Fibroblast of pulmonary artery (primary cell): ENCODE measurements at regions not wholly inside any gene's neighbourhood (a gene's known extent, or its start where the extent isn't known, plus 50 kb on each side); places are given as distances from the start of the nearest gene placed in this dataset.

Source experiments
- DNase-seq: peaks from one replicate; pipeline ENCODE4 v3.0.0-alpha.2; 2010; ENCODE audit warnings: low read depth
- H3K4me3 ChIP-seq: replicated peaks from 2 replicates; pipeline ENCODE4 v1.5.1; 2011; ENCODE audit warnings: low read depth, mild to moderate bottlenecking, control low read depth, low read length, moderate library complexity
- CTCF ChIP-seq: IDR thresholded peaks from 2 replicates; pipeline ENCODE4 v1.5.1; 2011; ENCODE audit warnings: mild to moderate bottlenecking, control low read depth, low read length, inconsistent platforms; ENCODE audit errors: missing control alignments

DNA sequence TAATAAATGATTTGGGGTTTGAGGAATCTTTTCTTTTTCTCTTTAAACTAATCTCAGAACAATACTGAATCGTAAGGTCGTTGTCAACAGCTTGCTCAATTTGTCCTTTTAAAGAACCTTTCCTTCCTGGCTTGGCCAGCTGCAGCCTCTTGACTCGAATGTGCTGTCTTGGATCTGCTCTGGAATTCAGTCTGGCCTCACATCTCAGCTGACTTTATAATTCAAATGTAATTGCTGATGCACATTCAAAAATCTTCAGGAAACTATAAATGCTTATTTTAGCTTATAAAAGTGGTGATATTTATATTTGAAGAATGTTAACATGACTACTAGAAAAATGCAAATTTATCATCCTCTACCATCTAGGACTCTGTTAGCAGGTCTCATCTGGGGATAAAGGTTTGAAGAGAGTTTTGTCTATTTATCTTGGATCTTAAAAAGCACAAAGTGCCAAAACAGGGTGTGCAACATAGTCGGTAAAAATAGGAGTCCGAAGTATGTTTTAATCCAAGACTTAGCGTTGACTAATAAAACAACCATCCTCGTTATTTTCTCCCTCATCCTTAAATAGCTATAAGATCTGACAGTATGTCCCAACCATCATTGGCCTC, 1035.2 kb downstream of the MCTP2 start:
- H3K4me3 ChIP-seq = no peak overlapping the region
- no peak for TF ChIP-seq CTCF
- peak; percentile 73 for DNase-seq

GRCh38 chr15:95267481-95267880, 1036.1 kb downstream of the MCTP2 start:
- no peak for DNase-seq
- TF ChIP-seq CTCF = no peak

DNA sequence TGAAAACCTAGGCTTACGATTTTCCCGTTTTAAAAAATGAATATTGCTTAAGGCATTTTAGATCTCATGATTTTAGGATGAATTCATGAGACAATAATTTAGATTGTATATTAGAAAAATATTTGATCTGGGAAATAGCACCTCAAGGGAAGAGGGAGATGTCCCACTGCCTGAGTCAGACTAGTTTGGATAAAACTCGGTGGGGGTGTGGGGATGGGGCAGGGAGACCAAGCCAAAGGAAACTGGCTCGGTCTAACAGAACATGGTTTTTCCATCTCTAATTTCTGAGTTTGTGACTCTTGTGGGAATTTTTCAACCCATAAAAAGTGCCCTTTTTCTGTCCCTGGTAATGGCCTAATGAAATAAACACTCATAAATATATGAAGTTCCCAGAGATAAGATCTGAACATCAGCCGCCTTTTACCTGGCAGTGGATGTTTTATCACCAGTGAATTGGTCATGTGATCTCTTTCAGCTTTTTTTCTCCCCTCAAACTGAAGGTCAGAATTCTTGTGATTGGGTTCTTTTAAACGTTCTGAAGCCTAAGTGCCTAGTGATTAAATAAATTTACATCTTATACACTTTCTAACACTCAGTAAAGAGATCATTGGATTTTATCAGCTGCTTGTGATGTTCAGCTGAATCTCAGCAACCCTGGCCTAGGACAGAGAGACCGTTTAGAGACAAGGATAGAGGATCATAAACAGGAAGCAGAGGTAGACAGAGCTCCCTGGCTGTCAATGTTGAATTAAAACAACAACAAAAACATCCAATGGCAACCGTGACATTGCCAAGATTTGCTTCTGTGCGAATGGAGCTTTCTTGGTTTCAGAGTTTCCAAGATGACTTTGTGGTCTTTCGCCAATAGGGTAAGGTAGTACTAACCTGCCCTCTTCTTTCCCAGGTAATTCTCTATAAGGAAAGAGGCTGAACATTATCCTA, 1038.2 kb downstream of the MCTP2 start:
- H3K4me3 ChIP-seq = no peak overlapping the region
- no peak for TF ChIP-seq CTCF
- DNase-seq = no peak

More at GRCh38 chr15:95267481-95267880, 1036.1 kb downstream of the MCTP2 start:
- H3K4me3 ChIP-seq = no peak overlapping the region

DNA sequence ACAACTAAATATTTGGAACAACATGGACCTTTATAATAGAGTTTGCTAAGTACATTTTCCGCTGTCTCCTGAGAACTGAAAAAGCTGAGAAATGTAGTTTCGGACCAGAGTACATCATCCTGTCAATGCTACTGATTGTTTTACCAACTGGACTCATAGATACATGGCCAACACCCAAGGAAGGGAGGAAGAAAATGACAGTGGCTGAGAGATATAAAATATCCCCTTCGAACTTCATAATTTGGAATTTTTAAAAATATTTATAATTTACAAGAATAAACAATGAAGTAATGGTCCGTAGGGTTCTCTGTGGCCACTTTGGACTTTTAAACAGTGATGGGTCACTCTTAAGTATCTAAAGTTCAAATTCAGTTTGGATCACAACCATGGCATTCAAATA, 1042.7 kb downstream of the MCTP2 start:
- no peak for TF ChIP-seq CTCF
- no peak overlapping the region for H3K4me3 ChIP-seq
- DNase-seq = no peak

DNA sequence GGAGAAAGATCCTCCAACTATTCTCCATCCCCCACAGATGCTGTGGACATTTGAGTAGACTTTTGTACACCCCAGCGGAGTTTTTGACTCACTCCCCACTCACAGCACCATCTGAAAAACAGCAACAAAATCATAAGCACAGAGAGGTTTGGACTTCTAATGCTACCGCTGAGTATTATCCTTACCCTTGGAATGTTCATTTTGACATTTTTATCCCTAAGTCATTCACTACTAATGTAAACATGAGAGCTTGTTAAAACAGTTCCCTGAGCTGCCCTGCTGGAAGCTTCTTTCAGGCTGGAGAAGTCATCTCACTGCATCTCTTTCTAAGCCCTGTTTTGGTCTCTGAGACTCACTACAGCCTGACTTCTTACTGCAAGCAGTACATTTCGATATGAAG, 1045.9 kb downstream of the MCTP2 start:
- H3K4me3 ChIP-seq = no peak overlapping the region
- DNase-seq = no peak
- TF ChIP-seq CTCF = no peak

GRCh38 chr15:95278532-95279245, 1047.3 kb downstream of the MCTP2 start:
- TF ChIP-seq CTCF = no peak
- no peak overlapping the region for H3K4me3 ChIP-seq
- DNase-seq = no peak
